ENCODE measurements at regions not wholly inside any gene's neighbourhood (a gene's known extent, or its start where the extent isn't known, plus 50 kb on each side); places are given as distances from the start of the nearest gene placed in this dataset.

DNA sequence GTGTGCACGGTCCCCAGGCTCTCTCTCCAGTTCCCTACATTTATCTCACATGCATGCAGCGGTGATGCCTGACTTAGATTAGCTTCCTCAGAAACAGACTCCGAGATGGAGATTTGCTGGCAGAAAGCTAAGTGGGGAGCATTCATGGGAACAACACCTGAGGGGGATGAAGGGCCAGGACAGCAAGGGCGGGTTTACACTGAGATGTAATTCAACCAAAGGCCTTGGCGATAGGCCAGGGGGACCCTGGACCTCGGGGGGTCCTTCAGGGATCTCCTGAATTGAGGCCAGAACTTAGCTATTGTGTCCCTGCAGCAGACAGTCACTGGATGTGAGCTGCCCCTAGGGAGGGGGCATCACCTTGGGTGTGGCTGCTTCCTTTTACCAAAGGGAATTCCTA lies 246.1 kb upstream of the CSF3R start:
- H3K36me3 ChIP-seq, result no peaks in the 10 kb centered on the region
- no peak overlapping the region for H3K27ac ChIP-seq
- no peaks in the 10 kb centered on the region for H3K9me3 ChIP-seq
- peaks cover 0 to 47% (median 35%) of the 10 kb centered on the region in 7 donors for H3K27me3 ChIP-seq
- TF ChIP-seq, protein P1, sequence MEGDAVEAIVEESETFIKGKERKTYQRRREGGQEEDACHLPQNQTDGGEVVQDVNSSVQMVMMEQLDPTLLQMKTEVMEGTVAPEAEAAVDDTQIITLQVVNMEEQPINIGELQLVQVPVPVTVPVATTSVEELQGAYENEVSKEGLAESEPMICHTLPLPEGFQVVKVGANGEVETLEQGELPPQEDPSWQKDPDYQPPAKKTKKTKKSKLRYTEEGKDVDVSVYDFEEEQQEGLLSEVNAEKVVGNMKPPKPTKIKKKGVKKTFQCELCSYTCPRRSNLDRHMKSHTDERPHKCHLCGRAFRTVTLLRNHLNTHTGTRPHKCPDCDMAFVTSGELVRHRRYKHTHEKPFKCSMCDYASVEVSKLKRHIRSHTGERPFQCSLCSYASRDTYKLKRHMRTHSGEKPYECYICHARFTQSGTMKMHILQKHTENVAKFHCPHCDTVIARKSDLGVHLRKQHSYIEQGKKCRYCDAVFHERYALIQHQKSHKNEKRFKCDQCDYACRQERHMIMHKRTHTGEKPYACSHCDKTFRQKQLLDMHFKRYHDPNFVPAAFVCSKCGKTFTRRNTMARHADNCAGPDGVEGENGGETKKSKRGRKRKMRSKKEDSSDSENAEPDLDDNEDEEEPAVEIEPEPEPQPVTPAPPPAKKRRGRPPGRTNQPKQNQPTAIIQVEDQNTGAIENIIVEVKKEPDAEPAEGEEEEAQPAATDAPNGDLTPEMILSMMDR (IDR thresholded peaks at IDR 0.05), result no peak
- no peak overlapping the region for H3K4me3 ChIP-seq
- WGBS, 2 donors, result 49 to 57% methylated on average over 6 of the region's 6 CpGs
- intact Hi-C loops (cut with DNase I), result no loop called here
- DNase-seq (no peak), ATAC-seq (no peak)
- peaks cover 0 to 6% (median 0%) of the 10 kb centered on the region in 9 donors for H3K4me1 ChIP-seq

DNA sequence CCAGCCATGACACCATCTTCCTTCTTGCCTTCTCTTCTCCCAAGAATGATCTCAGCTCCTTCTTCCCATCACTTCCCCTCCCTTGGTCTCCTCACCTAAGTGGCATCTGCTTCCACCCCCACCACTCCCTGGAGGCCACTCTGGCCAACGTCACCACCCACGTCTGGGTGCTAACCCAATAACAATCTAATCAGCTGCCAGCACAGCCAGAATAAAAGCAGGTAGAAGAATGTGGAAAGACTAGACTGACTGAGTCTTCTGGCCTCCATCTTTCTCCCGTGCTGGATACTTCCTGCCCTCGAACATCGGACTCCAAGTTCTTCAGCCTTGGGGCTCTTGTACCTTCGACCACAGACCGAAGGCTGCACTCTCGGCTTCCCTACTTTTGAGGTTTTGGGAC lies 245.3 kb upstream of the CSF3R start:
- DNase-seq (no peak), ATAC-seq (no peak)
- intact Hi-C loops (cut with DNase I), result no loop called here
- no peaks in the 10 kb centered on the region for H3K9me3 ChIP-seq
- H3K36me3 ChIP-seq, result no peaks in the 10 kb centered on the region
- peaks cover 0 to 6% (median 0%) of the 10 kb centered on the region in 9 donors for H3K4me1 ChIP-seq
- peaks cover 0 to 44% (median 27%) of the 10 kb centered on the region in 7 donors for H3K27me3 ChIP-seq
- whole genome bisulfite sequencing, 2 donors, result 76 to 83% methylated on average over 8 of the region's 8 CpGs
- TF ChIP-seq, protein P1 (IDR thresholded peaks at IDR 0.05), result no peak
- H3K27ac ChIP-seq, result no peak overlapping the region
- no peak overlapping the region for H3K4me3 ChIP-seq

DNA sequence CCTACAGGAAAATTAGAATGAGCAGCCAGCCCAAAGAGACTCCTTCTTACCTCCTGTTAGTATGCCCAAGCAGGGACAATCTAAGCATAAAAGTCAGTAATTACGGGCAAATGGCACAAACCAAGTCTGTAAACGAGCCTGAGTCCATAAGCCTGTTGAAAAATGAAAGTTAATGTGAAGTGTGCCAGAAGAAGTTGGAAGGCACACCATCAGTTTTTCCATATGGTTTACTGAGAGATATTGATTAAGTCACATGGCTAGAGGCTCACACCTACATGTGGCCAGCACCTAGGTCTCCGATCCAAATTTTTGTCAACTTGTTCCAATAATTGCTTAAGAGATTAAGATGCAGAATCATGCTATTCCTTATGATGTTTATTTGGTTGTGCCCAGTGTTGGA lies 242.4 kb upstream of the CSF3R start:
- Histone ChIP-seq H3K4me1 (peaks cover 0 to 6% (median 0%) of the 10 kb centered on the region in 9 donors), H3K27me3 (peaks cover 3 to 42% (median 27%) of the 10 kb centered on the region in 7 donors), H3K27ac (no peak overlapping the region), H3K36me3 (no peaks in the 10 kb centered on the region), H3K9me3 (no peaks in the 10 kb centered on the region), H3K4me3 (no peak overlapping the region)
- TF ChIP-seq, protein P1 (IDR thresholded peaks at IDR 0.05), result no peak
- 81% methylated on average over 3 of the region's 3 CpGs for WGBS, 2 donors
- intact Hi-C loops (cut with DNase I), result no loop called here
- DNase-seq (no peak), ATAC-seq (no peak)

DNA sequence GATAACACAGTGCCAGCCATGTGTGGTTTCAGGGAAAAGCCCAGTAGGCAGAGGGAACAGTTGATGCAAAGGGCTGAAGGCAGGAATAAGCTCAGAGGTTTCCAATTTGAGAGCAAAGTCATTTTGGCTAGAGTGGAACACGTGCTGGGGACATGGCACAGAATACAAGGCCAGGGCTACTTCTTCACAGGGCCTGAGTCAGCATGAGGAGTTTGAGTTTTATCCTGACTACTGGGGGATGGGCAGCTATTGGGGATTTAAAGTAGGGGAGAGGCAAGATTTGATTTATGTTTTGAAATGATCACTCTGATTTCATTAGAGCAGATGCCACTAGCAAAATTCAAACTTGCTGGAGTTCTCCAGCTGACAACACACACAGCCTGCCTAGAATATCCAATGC lies 241.1 kb upstream of the CSF3R start:
- DNase-seq (no peak), ATAC-seq (no peak)
- intact Hi-C loops (cut with DNase I), result no loop called here
- H3K9me3 ChIP-seq, result no peaks in the 10 kb centered on the region
- H3K4me3 ChIP-seq, result no peak overlapping the region
- peaks cover 3 to 50% (median 26%) of the 10 kb centered on the region in 7 donors for H3K27me3 ChIP-seq
- TF ChIP-seq, protein P1 (IDR thresholded peaks at IDR 0.05), result no peak
- WGBS, 2 donors, result 31 to 48% methylated on average over 1 of the region's 1 CpG
- no peak overlapping the region for H3K27ac ChIP-seq
- H3K36me3 ChIP-seq, result no peaks in the 10 kb centered on the region
- no peaks in the 10 kb centered on the region for H3K4me1 ChIP-seq
